HEK293 (cell line): ENCODE measurements at regions not wholly inside any gene's neighbourhood (a gene's known extent, or its start where the extent isn't known, plus 50 kb on each side); places are given as distances from the start of the nearest gene placed in this dataset.

Experiments
- CTCF ChIA-PET: fragments of 350-600 bp; formaldehyde crosslinking; extraction: SDS; loops from one replicate; lab custom pipeline; 2021; ENCODE audit warnings: antibody characterized with exemption; lab: Yijun Ruan, JAX
- POLR2A ChIA-PET: fragments of 300-600 bp; formaldehyde crosslinking; extraction: SDS; loops from one replicate; lab custom pipeline; 2020; ENCODE audit warnings: antibody characterized with exemption, inconsistent platforms; lab: Yijun Ruan, JAX
- H3K27ac ChIP-seq: fragments of 200-500 bp; sonication (Bioruptor generic); 2 replicates; pipeline ENCODE4 v1.5.1; 2014; ENCODE audit warnings: low read depth, low read length, control low read depth, inconsistent platforms; ENCODE audit errors: extremely low read depth
- H3K36me3 ChIP-seq, 2 experiments: fragments of 200-500 bp in 1 of 2; sonication (Bioruptor generic) in 1 of 2; 1 replicate in 1 of 2; 2 replicates in 1 of 2; pipeline ENCODE4 v1.5.1; 2014 to 2017; ENCODE audit warnings: inconsistent platforms in 2 of 2, low read length in 2 of 2; ENCODE audit not compliant: control insufficient read depth in 2 of 2, insufficient read depth in 1 of 2
- H3K4me1 ChIP-seq: fragments of 200-500 bp; sonication (Bioruptor generic); 2 replicates; pipeline ENCODE4 v1.5.1; 2014; ENCODE audit warnings: mild to moderate bottlenecking, low read length, inconsistent platforms; ENCODE audit not compliant: control insufficient read depth, insufficient read depth
- H3K4me3 ChIP-seq: 2 replicates; pipeline ENCODE4 v1.5.1; 2011; ENCODE audit warnings: low read depth, mild to moderate bottlenecking, control low read depth, low read length, moderate library complexity
- H3K9me3 ChIP-seq: fragments of 200-500 bp; sonication (Bioruptor generic); 2 replicates; pipeline ENCODE4 v1.5.1; 2014; ENCODE audit warnings: low read depth, low read length, inconsistent platforms; ENCODE audit not compliant: control insufficient read depth, insufficient read depth
- KLF1 ChIP-seq: fragments of 450-650 bp; formaldehyde crosslinking; IDR thresholded peaks from 2 replicates; pipeline ENCODE4 v1.5.1; 2016; ENCODE audit warnings: missing biosample characterization, missing genetic modification characterization
- KLF17 ChIP-seq: fragments of 450-650 bp; formaldehyde crosslinking; IDR thresholded peaks from 2 replicates; pipeline ENCODE4 v1.5.1; 2016; ENCODE audit warnings: missing biosample characterization, missing genetic modification characterization
- MZF1 ChIP-seq: fragments of 450-650 bp; formaldehyde crosslinking; IDR thresholded peaks from 2 replicates; pipeline ENCODE4 v1.5.1; 2017; ENCODE audit warnings: missing biosample characterization, missing genetic modification characterization, borderline replicate concordance
- OSR2 ChIP-seq: fragments of 450-650 bp; formaldehyde crosslinking; IDR thresholded peaks from 2 replicates; pipeline ENCODE4 v1.5.1; 2016; ENCODE audit warnings: missing biosample characterization, missing genetic modification characterization
- PATZ1 ChIP-seq: fragments of 450-650 bp; formaldehyde crosslinking; IDR thresholded peaks from 2 replicates; pipeline ENCODE4 v1.5.1; 2016; ENCODE audit warnings: missing biosample characterization, missing genetic modification characterization
- PRDM1 ChIP-seq: fragments of 450-650 bp; formaldehyde crosslinking; IDR thresholded peaks from 2 replicates; pipeline ENCODE4; 2016; ENCODE audit warnings: missing biosample characterization, missing genetic modification characterization
- ZBTB11 ChIP-seq: fragments of 450-650 bp; formaldehyde crosslinking; conservative IDR thresholded peaks from 2 replicates; pipeline ENCODE4 v1.5.1; 2016; ENCODE audit warnings: low read depth, missing biosample characterization, missing genetic modification characterization
- ZBTB26 ChIP-seq: fragments of 450-650 bp; formaldehyde crosslinking; optimal IDR thresholded peaks from 2 replicates; pipeline ENCODE3; 2016; ENCODE audit warnings: missing biosample characterization, mild to moderate bottlenecking, missing genetic modification characterization
- ZNF2 ChIP-seq: fragments of 450-650 bp; formaldehyde crosslinking; IDR thresholded peaks from 2 replicates; pipeline ENCODE4 v1.5.1; 2016; ENCODE audit warnings: missing biosample characterization, missing genetic modification characterization
- ZNF211 ChIP-seq: fragments of 450-650 bp; formaldehyde crosslinking; IDR thresholded peaks from 2 replicates; pipeline ENCODE4 v1.5.1; 2016; ENCODE audit warnings: low read depth, missing biosample characterization, missing genetic modification characterization
- ZNF354C ChIP-seq: fragments of 450-650 bp; formaldehyde crosslinking; IDR thresholded peaks from 2 replicates; pipeline ENCODE4 v1.5.1; 2016; ENCODE audit warnings: missing biosample characterization, missing genetic modification characterization, low read depth, borderline replicate concordance
- ZNF404 ChIP-seq: fragments of 450-650 bp; formaldehyde crosslinking; IDR thresholded peaks from 2 replicates; pipeline ENCODE4 v1.5.1; 2017; ENCODE audit warnings: missing biosample characterization, missing genetic modification characterization
- ZNF639 ChIP-seq: fragments of 450-650 bp; formaldehyde crosslinking; IDR thresholded peaks from 2 replicates; pipeline ENCODE4 v1.5.1; 2016; ENCODE audit warnings: missing biosample characterization, missing genetic modification characterization
- ZNF658 ChIP-seq: fragments of 450-650 bp; formaldehyde crosslinking; IDR thresholded peaks from 2 replicates; pipeline ENCODE4; 2016; ENCODE audit warnings: missing biosample characterization, missing genetic modification characterization
- ZNF677 ChIP-seq: fragments of 450-650 bp; IDR thresholded peaks from 2 replicates; pipeline ENCODE4 v1.5.0; 2018; ENCODE audit warnings: missing biosample characterization, mild to moderate bottlenecking, missing genetic modification characterization, moderate library complexity
- ZNF776 ChIP-seq: fragments of 450-650 bp; formaldehyde crosslinking; IDR thresholded peaks from 2 replicates; pipeline ENCODE4 v1.5.0; 2017; ENCODE audit warnings: missing biosample characterization, missing genetic modification characterization, borderline replicate concordance

GRCh38 chr14:65943150-65943549, 530.6 kb downstream of the FUT8 start (continued):
- no peak for TF ChIP-seq ZNF211 (tag by site-specific recombination)
- no peak for TF ChIP-seq KLF1 (tag by site-specific recombination)
- TF ChIP-seq ZNF776 = no peak
- TF ChIP-seq ZNF677 (tag by site-specific recombination) = no peak
- no peak for TF ChIP-seq PRDM1 (tag by site-specific recombination)
- no peak for TF ChIP-seq ZBTB26
- no peak for TF ChIP-seq KLF17 (tag by site-specific recombination)
- no peak for TF ChIP-seq MZF1 (tag by site-specific recombination)
- no peak for TF ChIP-seq PATZ1 (tag by site-specific recombination)
- TF ChIP-seq ZBTB11 = no peak
- TF ChIP-seq OSR2 = no peak

- no peaks in the 10 kb centered on the region for H3K36me3 ChIP-seq
- POLR2A ChIA-PET = no interaction called here
- TF ChIP-seq ZNF404 (tag by site-specific recombination) (no peak), ZNF639 (tag by site-specific recombination) (no peak), ZNF2 (no peak), ZNF658 (tag by site-specific recombination) (no peak), ZNF354C (tag by site-specific recombination) (no peak)
- TF ChIP-seq, all 188 proteins: peak for 0
- Histone ChIP-seq H3K4me1 (no peaks in the 10 kb centered on the region; the same call in 1 of the 2 replicates), H3K27ac (no peak overlapping the region), H3K4me3 (no peak overlapping the region), H3K9me3 (no peaks in the 10 kb centered on the region)
- CTCF ChIA-PET = interaction anchor here (4.9 kb wide), 1 partner anchor 16 kb away, joined by 35 read pairs; no protein-coding TSS in a partner anchor
Observed at GRCh38 chr14:65943916-65944410, 531.4 kb downstream of the FUT8 start.
